ENCODE measurements at regions not wholly inside any gene's neighbourhood (a gene's known extent, or its start where the extent isn't known, plus 50 kb on each side); places are given as distances from the start of the nearest gene placed in this dataset.

GRCh38 chr7:36035186-36035585 lies 117.9 kb upstream of the EEPD1 start:
- TF ChIP-seq, protein P1, sequence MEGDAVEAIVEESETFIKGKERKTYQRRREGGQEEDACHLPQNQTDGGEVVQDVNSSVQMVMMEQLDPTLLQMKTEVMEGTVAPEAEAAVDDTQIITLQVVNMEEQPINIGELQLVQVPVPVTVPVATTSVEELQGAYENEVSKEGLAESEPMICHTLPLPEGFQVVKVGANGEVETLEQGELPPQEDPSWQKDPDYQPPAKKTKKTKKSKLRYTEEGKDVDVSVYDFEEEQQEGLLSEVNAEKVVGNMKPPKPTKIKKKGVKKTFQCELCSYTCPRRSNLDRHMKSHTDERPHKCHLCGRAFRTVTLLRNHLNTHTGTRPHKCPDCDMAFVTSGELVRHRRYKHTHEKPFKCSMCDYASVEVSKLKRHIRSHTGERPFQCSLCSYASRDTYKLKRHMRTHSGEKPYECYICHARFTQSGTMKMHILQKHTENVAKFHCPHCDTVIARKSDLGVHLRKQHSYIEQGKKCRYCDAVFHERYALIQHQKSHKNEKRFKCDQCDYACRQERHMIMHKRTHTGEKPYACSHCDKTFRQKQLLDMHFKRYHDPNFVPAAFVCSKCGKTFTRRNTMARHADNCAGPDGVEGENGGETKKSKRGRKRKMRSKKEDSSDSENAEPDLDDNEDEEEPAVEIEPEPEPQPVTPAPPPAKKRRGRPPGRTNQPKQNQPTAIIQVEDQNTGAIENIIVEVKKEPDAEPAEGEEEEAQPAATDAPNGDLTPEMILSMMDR (IDR thresholded peaks at IDR 0.05) = no peak
- no peak for TF ChIP-seq POLR2A (IDR thresholded peaks at IDR 0.05)
